HG02885 (cell line): ENCODE measurements at regions not wholly inside any gene's neighbourhood (a gene's known extent, or its start where the extent isn't known, plus 50 kb on each side); places are given as distances from the start of the nearest gene placed in this dataset.
"Not testable (repeated sequence)": the region's sequence is repeated elsewhere in the genome, so short reads cannot be mapped to it uniquely, and the experiment has no call there.

Experiments
- ATAC-seq: cut with Tn5 transposase; IDR thresholded peaks from one replicate; pipeline ENCODE4 v1.9.1; 2021; ENCODE audit warnings: mild to moderate bottlenecking; ENCODE audit not compliant: unreplicated experiment, poor library complexity

- ATAC-seq = no peak
Observed at GRCh38 chr6:156616495-156616894, 160.7 kb upstream of the ARID1B start.

- ATAC-seq = no peak
Observed at GRCh38 chr6:156613996-156614395, 163.2 kb upstream of the ARID1B start.

GRCh38 chr6:156612361-156612760, 164.8 kb upstream of the ARID1B start:
- ATAC-seq = no peak

- ATAC-seq = no peak
Observed at GRCh38 chr6:156602066-156602385, 175.2 kb upstream of the ARID1B start.

- ATAC-seq = no peak
Observed at GRCh38 chr6:156601152-156602065, 175.8 kb upstream of the ARID1B start.

- no peak for ATAC-seq
Observed at GRCh38 chr6:156600678-156601077, 176.5 kb upstream of the ARID1B start.

GRCh38 chr6:156599978-156600590, 177.1 kb upstream of the ARID1B start:
- no peak for ATAC-seq

- no peak for ATAC-seq
Observed at GRCh38 chr6:156599366-156599765, 177.8 kb upstream of the ARID1B start.

- no peak for ATAC-seq
Observed at GRCh38 chr6:156598855-156599180, 178.4 kb upstream of the ARID1B start.

- ATAC-seq = no peak
Observed at GRCh38 chr6:156598071-156598854, 178.9 kb upstream of the ARID1B start.

GRCh38 chr6:156597095-156597494, 180.1 kb upstream of the ARID1B start:
- no peak for ATAC-seq

GRCh38 chr6:156595476-156595875, 181.7 kb upstream of the ARID1B start:
- no peak for ATAC-seq

GRCh38 chr6:156593893-156594292, 183.3 kb upstream of the ARID1B start:
- no peak for ATAC-seq

GRCh38 chr6:156593127-156593526, 184.1 kb upstream of the ARID1B start:
- no peak for ATAC-seq

GRCh38 chr6:156590482-156590881, 186.7 kb upstream of the ARID1B start:
- no peak for ATAC-seq

- ATAC-seq = no peak
Observed at GRCh38 chr6:156589281-156589680, 187.9 kb upstream of the ARID1B start.

- no peak for ATAC-seq
Observed at GRCh38 chr6:156587751-156588301, 189.4 kb upstream of the ARID1B start.

- no peak for ATAC-seq
Observed at GRCh38 chr6:156587071-156587470, 190.1 kb upstream of the ARID1B start.

GRCh38 chr6:156585859-156586258, 191.3 kb upstream of the ARID1B start:
- ATAC-seq = no peak

- ATAC-seq = not testable (repeated sequence)
Observed at GRCh38 chr6:156584121-156584520, 193.1 kb upstream of the ARID1B start.

GRCh38 chr6:156583083-156583482, 194.1 kb upstream of the ARID1B start:
- ATAC-seq = no peak
